Activated naive CD4-positive, alpha-beta T cell treated with anti-CD3 and anti-CD28 coated beads, Interleukin-2, amount 50 U/mL, for 72 hours (primary cell): ENCODE measurements at regions not wholly inside any gene's neighbourhood (a gene's known extent, or its start where the extent isn't known, plus 50 kb on each side); places are given as distances from the start of the nearest gene placed in this dataset.
"Not testable (repeated sequence)": the region's sequence is repeated elsewhere in the genome, so short reads cannot be mapped to it uniquely, and the experiment has no call there.

Experiments
- ATAC-seq, 2 donors: fragments of 150-1000 bp; cut with Tn5 transposase; 2 replicates each; pipeline ENCODE4 v1.10.0; 2021; ENCODE audit warnings: mild to moderate bottlenecking in 2 of 2, moderate library complexity in 2 of 2
- DNase-seq, 2 donors: peaks; one replicate each; pipeline ENCODE4 v3.0.0; 2021 to 2022; ENCODE audit warnings: low spot score in 2 of 2
- H3K27ac Mint-ChIP-seq, 2 donors: one replicate each; pipeline ENCODE4 v1.8.0; 2022; ENCODE audit warnings: mild to moderate bottlenecking in 2 of 2, mixed read lengths in 2 of 2
- H3K36me3 Mint-ChIP-seq, 2 donors: one replicate each; pipeline ENCODE4 v1.8.0; 2022; ENCODE audit warnings: mixed read lengths in 2 of 2
- H3K9me3 Mint-ChIP-seq, 2 donors: one replicate each; pipeline ENCODE4 v1.8.0; 2022; ENCODE audit warnings: mixed read lengths in 2 of 2

GRCh38 chr2:52260904-52261303 is 1229.0 kb upstream of the NRXN1 start:
- DNase-seq (no peak), ATAC-seq (no peak)
- Mint-ChIP-seq H3K27ac (no peak overlapping the region), H3K9me3 (peaks cover 0 to 11% of the 10 kb centered on the region in 2 donors), H3K36me3 (no peaks in the 10 kb centered on the region)

GRCh38 chr2:52258967-52259366 is 1227.0 kb upstream of the NRXN1 start:
- not testable (repeated sequence) for H3K36me3 Mint-ChIP-seq, DNase-seq, ATAC-seq, H3K27ac Mint-ChIP-seq
- H3K9me3 Mint-ChIP-seq: peaks cover 8 to 11% of the 10 kb centered on the region in 2 donors

GRCh38 chr2:52258038-52258437 is 1226.1 kb upstream of the NRXN1 start:
- DNase-seq (no peak), ATAC-seq (no peak)
- no peak overlapping the region for H3K27ac Mint-ChIP-seq
- H3K9me3 Mint-ChIP-seq: peaks cover 7 to 8% of the 10 kb centered on the region in 2 donors
- H3K36me3 Mint-ChIP-seq: no peaks in the 10 kb centered on the region

- DNase-seq (no peak), ATAC-seq (no peak)
- Mint-ChIP-seq H3K27ac (no peak overlapping the region), H3K36me3 (no peaks in the 10 kb centered on the region), H3K9me3 (peaks cover 5 to 8% of the 10 kb centered on the region in 2 donors)
Observed at GRCh38 chr2:52253416-52253980, 1221.6 kb upstream of the NRXN1 start.

- Mint-ChIP-seq H3K27ac (no peak overlapping the region), H3K9me3 (peaks cover 3 to 27% of the 10 kb centered on the region in 2 donors), H3K36me3 (no peaks in the 10 kb centered on the region)
- ATAC-seq (no peak), DNase-seq (no peak)
Observed at GRCh38 chr2:52238782-52239181, 1206.8 kb upstream of the NRXN1 start.

GRCh38 chr2:52222128-52222527 is 1190.2 kb upstream of the NRXN1 start:
- DNase-seq (no peak), ATAC-seq (no peak)
- Mint-ChIP-seq H3K36me3 (peaks cover 0 to 7% of the 10 kb centered on the region in 2 donors), H3K9me3 (peaks cover 15 to 17% of the 10 kb centered on the region in 2 donors), H3K27ac (no peak overlapping the region)

- Mint-ChIP-seq H3K9me3 (peaks cover 10 to 11% of the 10 kb centered on the region in 2 donors), H3K36me3 (peaks cover 0 to 7% of the 10 kb centered on the region in 2 donors), H3K27ac (no peak overlapping the region)
- DNase-seq (no peak), ATAC-seq (no peak)
Observed at GRCh38 chr2:52220393-52220792, 1188.5 kb upstream of the NRXN1 start.

GRCh38 chr2:52210611-52211010 is 1178.7 kb upstream of the NRXN1 start:
- Mint-ChIP-seq H3K9me3 (peaks cover 3 to 4% of the 10 kb centered on the region in 2 donors), H3K36me3 (no peaks in the 10 kb centered on the region), H3K27ac (no peak overlapping the region)
- DNase-seq (no peak), ATAC-seq (no peak)

- peaks cover 3 to 4% of the 10 kb centered on the region in 2 donors for H3K9me3 Mint-ChIP-seq
- no peak for DNase-seq
- no peaks in the 10 kb centered on the region for H3K36me3 Mint-ChIP-seq
- no peak overlapping the region for H3K27ac Mint-ChIP-seq
- ATAC-seq: no peak
Observed at GRCh38 chr2:52210161-52210560, 1178.2 kb upstream of the NRXN1 start.

GRCh38 chr2:52194342-52194741 is 1162.4 kb upstream of the NRXN1 start:
- DNase-seq (no peak), ATAC-seq (no peak)
- peaks cover 6 to 14% of the 10 kb centered on the region in 2 donors for H3K9me3 Mint-ChIP-seq
- no peak overlapping the region for H3K27ac Mint-ChIP-seq
- H3K36me3 Mint-ChIP-seq: no peaks in the 10 kb centered on the region

- ATAC-seq: no peak
- Mint-ChIP-seq H3K27ac (no peak overlapping the region), H3K36me3 (no peaks in the 10 kb centered on the region), H3K9me3 (peaks cover 5 to 12% of the 10 kb centered on the region in 2 donors)
- DNase-seq: no peak
Observed at GRCh38 chr2:52193804-52194203, 1161.9 kb upstream of the NRXN1 start.

- no peak for ATAC-seq
Observed at GRCh38 chr2:52192656-52193055, 1160.7 kb upstream of the NRXN1 start.

GRCh38 chr2:52181080-52181479 is 1149.1 kb upstream of the NRXN1 start:
- ATAC-seq (no peak), DNase-seq (no peak)
- H3K9me3 Mint-ChIP-seq: peaks cover 5 to 7% of the 10 kb centered on the region in 2 donors
- no peaks in the 10 kb centered on the region for H3K36me3 Mint-ChIP-seq
- H3K27ac Mint-ChIP-seq: no peak overlapping the region

More at GRCh38 chr2:52192656-52193055, 1160.7 kb upstream of the NRXN1 start:
- no peak overlapping the region for H3K27ac Mint-ChIP-seq
- no peak for DNase-seq
- H3K36me3 Mint-ChIP-seq: no peaks in the 10 kb centered on the region
- H3K9me3 Mint-ChIP-seq: peaks cover 5 to 12% of the 10 kb centered on the region in 2 donors

- Mint-ChIP-seq H3K36me3 (no peaks in the 10 kb centered on the region), H3K9me3 (peaks cover 5 to 7% of the 10 kb centered on the region in 2 donors), H3K27ac (no peak overlapping the region)
- no peak for DNase-seq
- ATAC-seq: no peak
Observed at GRCh38 chr2:52178845-52179244, 1146.9 kb upstream of the NRXN1 start.

- Mint-ChIP-seq H3K9me3 (peaks cover 5% of the 10 kb centered on the region in 2 donors), H3K27ac (no peak overlapping the region), H3K36me3 (no peaks in the 10 kb centered on the region)
- no peak for DNase-seq
- no peak for ATAC-seq
Observed at GRCh38 chr2:52145005-52145404, 1113.1 kb upstream of the NRXN1 start.

- ATAC-seq: no peak
- Mint-ChIP-seq H3K27ac (no peak overlapping the region), H3K9me3 (peaks cover 5% of the 10 kb centered on the region in 2 donors), H3K36me3 (no peaks in the 10 kb centered on the region)
- no peak for DNase-seq
Observed at GRCh38 chr2:52144590-52144989, 1112.7 kb upstream of the NRXN1 start.

- no peak for DNase-seq
- H3K36me3 Mint-ChIP-seq: no peaks in the 10 kb centered on the region
- no peak for ATAC-seq
- H3K27ac Mint-ChIP-seq: no peak overlapping the region
- peaks cover 5 to 10% of the 10 kb centered on the region in 2 donors for H3K9me3 Mint-ChIP-seq
Observed at GRCh38 chr2:52141076-52141475, 1109.1 kb upstream of the NRXN1 start.

- no peak for DNase-seq
- Mint-ChIP-seq H3K36me3 (no peaks in the 10 kb centered on the region), H3K9me3 (peaks cover 5 to 16% of the 10 kb centered on the region in 2 donors), H3K27ac (no peak overlapping the region)
- no peak for ATAC-seq
Observed at GRCh38 chr2:52139241-52139640, 1107.3 kb upstream of the NRXN1 start.
